ENCODE measurements at regions not wholly inside any gene's neighbourhood (a gene's known extent, or its start where the extent isn't known, plus 50 kb on each side); places are given as distances from the start of the nearest gene placed in this dataset.
"Not testable (repeated sequence)": the region's sequence is repeated elsewhere in the genome, so short reads cannot be mapped to it uniquely, and the experiment has no call there.

- no peak for TF ChIP-seq POLR2AphosphoS5 (IDR thresholded peaks at IDR 0.05; ENCODE audit: low read depth, low read length)
- TF ChIP-seq POLR2A (IDR thresholded peaks at IDR 0.05; ENCODE audit: low read depth, low read length), result no peak
- no peak for TF ChIP-seq TAF1 (IDR thresholded peaks at IDR 0.05; ENCODE audit: borderline replicate concordance, low read depth, low read length)
- no peak for DNase-seq (ENCODE audit: insufficient read length)
- FAIRE-seq, result no peak
These were observed 216.4 kb upstream of the NECTIN3 start for GRCh38 chr3:110855207-110855606.

- TF ChIP-seq POLR2A (IDR thresholded peaks at IDR 0.05; ENCODE audit: low read depth, low read length) (no peak), POLR2AphosphoS5 (IDR thresholded peaks at IDR 0.05; ENCODE audit: low read depth, low read length) (no peak), TAF1 (IDR thresholded peaks at IDR 0.05; ENCODE audit: borderline replicate concordance, low read depth, low read length) (no peak)
- DNase-seq (ENCODE audit: insufficient read length) (no peak), FAIRE-seq (no peak)
These were observed 214.7 kb upstream of the NECTIN3 start for GRCh38 chr3:110856916-110857315.

- no peak for FAIRE-seq
- TF ChIP-seq POLR2AphosphoS5 (IDR thresholded peaks at IDR 0.05; ENCODE audit: low read depth, low read length) (no peak), POLR2A (IDR thresholded peaks at IDR 0.05; ENCODE audit: low read depth, low read length) (no peak), TAF1 (IDR thresholded peaks at IDR 0.05; ENCODE audit: borderline replicate concordance, low read depth, low read length) (no peak)
- DNase-seq (ENCODE audit: insufficient read length), result no peak
These were observed 213.1 kb upstream of the NECTIN3 start for GRCh38 chr3:110858549-110858948.

- DNase-seq (ENCODE audit: insufficient read length) (no peak), FAIRE-seq (no peak)
- TF ChIP-seq POLR2AphosphoS5 (IDR thresholded peaks at IDR 0.05; ENCODE audit: low read depth, low read length), result no peak
- TF ChIP-seq POLR2A (IDR thresholded peaks at IDR 0.05; ENCODE audit: low read depth, low read length), result no peak
- TF ChIP-seq TAF1 (IDR thresholded peaks at IDR 0.05; ENCODE audit: borderline replicate concordance, low read depth, low read length), result no peak
These were observed 212.3 kb upstream of the NECTIN3 start for GRCh38 chr3:110859336-110859735.

GRCh38 chr3:110859993-110860392, 211.6 kb upstream of the NECTIN3 start:
- DNase-seq (ENCODE audit: insufficient read length) (no peak), FAIRE-seq (no peak)
- TF ChIP-seq POLR2A (IDR thresholded peaks at IDR 0.05; ENCODE audit: low read depth, low read length), result no peak
- no peak for TF ChIP-seq TAF1 (IDR thresholded peaks at IDR 0.05; ENCODE audit: borderline replicate concordance, low read depth, low read length)
- TF ChIP-seq POLR2AphosphoS5 (IDR thresholded peaks at IDR 0.05; ENCODE audit: low read depth, low read length), result no peak

GRCh38 chr3:110865934-110866333, 205.7 kb upstream of the NECTIN3 start:
- DNase-seq (ENCODE audit: insufficient read length), result no peak
- no peak for FAIRE-seq
- no peak for TF ChIP-seq POLR2AphosphoS5 (IDR thresholded peaks at IDR 0.05; ENCODE audit: low read depth, low read length)

GRCh38 chr3:110868106-110868505, 203.5 kb upstream of the NECTIN3 start:
- TF ChIP-seq POLR2AphosphoS5 (IDR thresholded peaks at IDR 0.05; ENCODE audit: low read depth, low read length) (no peak), POLR2A (IDR thresholded peaks at IDR 0.05; ENCODE audit: low read depth, low read length) (no peak), TAF1 (IDR thresholded peaks at IDR 0.05; ENCODE audit: borderline replicate concordance, low read depth, low read length) (no peak)
- FAIRE-seq, result no peak
- DNase-seq (ENCODE audit: insufficient read length), result no peak

- no peak for DNase-seq (ENCODE audit: insufficient read length)
- no peak for TF ChIP-seq POLR2A (IDR thresholded peaks at IDR 0.05; ENCODE audit: low read depth, low read length)
- no peak for TF ChIP-seq TAF1 (IDR thresholded peaks at IDR 0.05; ENCODE audit: borderline replicate concordance, low read depth, low read length)
- TF ChIP-seq POLR2AphosphoS5 (IDR thresholded peaks at IDR 0.05; ENCODE audit: low read depth, low read length), result no peak
- no peak for FAIRE-seq
These were observed 201.9 kb upstream of the NECTIN3 start for GRCh38 chr3:110869736-110870135.

GRCh38 chr3:110871869-110872268, 199.7 kb upstream of the NECTIN3 start:
- FAIRE-seq (no peak), DNase-seq (ENCODE audit: insufficient read length) (no peak)
- no peak for TF ChIP-seq POLR2AphosphoS5 (IDR thresholded peaks at IDR 0.05; ENCODE audit: low read depth, low read length)

GRCh38 chr3:110878692-110879091, 192.9 kb upstream of the NECTIN3 start:
- DNase-seq (ENCODE audit: insufficient read length) (no peak), FAIRE-seq (no peak)

GRCh38 chr3:110881069-110881468, 190.5 kb upstream of the NECTIN3 start:
- no peak for DNase-seq (ENCODE audit: insufficient read length)
- no peak for FAIRE-seq
- TF ChIP-seq TAF1 (IDR thresholded peaks at IDR 0.05; ENCODE audit: borderline replicate concordance, low read depth, low read length) (no peak), POLR2A (IDR thresholded peaks at IDR 0.05; ENCODE audit: low read depth, low read length) (no peak), POLR2AphosphoS5 (IDR thresholded peaks at IDR 0.05; ENCODE audit: low read depth, low read length) (no peak)

More at GRCh38 chr3:110878692-110879091, 192.9 kb upstream of the NECTIN3 start:
- TF ChIP-seq POLR2A (IDR thresholded peaks at IDR 0.05; ENCODE audit: low read depth, low read length), result no peak
- TF ChIP-seq POLR2AphosphoS5 (IDR thresholded peaks at IDR 0.05; ENCODE audit: low read depth, low read length), result no peak
- no peak for TF ChIP-seq TAF1 (IDR thresholded peaks at IDR 0.05; ENCODE audit: borderline replicate concordance, low read depth, low read length)

- no peak for TF ChIP-seq TAF1 (IDR thresholded peaks at IDR 0.05; ENCODE audit: borderline replicate concordance, low read depth, low read length)
- no peak for TF ChIP-seq POLR2A (IDR thresholded peaks at IDR 0.05; ENCODE audit: low read depth, low read length)
- no peak for TF ChIP-seq POLR2AphosphoS5 (IDR thresholded peaks at IDR 0.05; ENCODE audit: low read depth, low read length)
- DNase-seq (ENCODE audit: insufficient read length) (no peak), FAIRE-seq (no peak)
These were observed 185.3 kb upstream of the NECTIN3 start for GRCh38 chr3:110886222-110886893.

GRCh38 chr3:110887176-110887575, 184.4 kb upstream of the NECTIN3 start:
- TF ChIP-seq TAF1 (IDR thresholded peaks at IDR 0.05; ENCODE audit: borderline replicate concordance, low read depth, low read length) (no peak), POLR2AphosphoS5 (IDR thresholded peaks at IDR 0.05; ENCODE audit: low read depth, low read length) (no peak), POLR2A (IDR thresholded peaks at IDR 0.05; ENCODE audit: low read depth, low read length) (no peak)
- DNase-seq (ENCODE audit: insufficient read length) (no peak), FAIRE-seq (no peak)

GRCh38 chr3:110888625-110889375, 182.8 kb upstream of the NECTIN3 start:
- FAIRE-seq; DNase-seq (ENCODE audit: insufficient read length): not testable (repeated sequence)

- DNase-seq (ENCODE audit: insufficient read length); FAIRE-seq: not testable (repeated sequence)
These were observed 182.3 kb upstream of the NECTIN3 start for GRCh38 chr3:110889376-110889699.

All from GM12892 (cell line).